ENCODE measurements at regions not wholly inside any gene's neighbourhood (a gene's known extent, or its start where the extent isn't known, plus 50 kb on each side); places are given as distances from the start of the nearest gene placed in this dataset.

- no peak for DNase-seq
These were observed 160.6 kb upstream of the RGMA start for GRCh38 chr15:93249623-93250022.

GRCh38 chr15:93247466-93248121 is 158.6 kb upstream of the RGMA start:
- no peak for DNase-seq

DNA sequence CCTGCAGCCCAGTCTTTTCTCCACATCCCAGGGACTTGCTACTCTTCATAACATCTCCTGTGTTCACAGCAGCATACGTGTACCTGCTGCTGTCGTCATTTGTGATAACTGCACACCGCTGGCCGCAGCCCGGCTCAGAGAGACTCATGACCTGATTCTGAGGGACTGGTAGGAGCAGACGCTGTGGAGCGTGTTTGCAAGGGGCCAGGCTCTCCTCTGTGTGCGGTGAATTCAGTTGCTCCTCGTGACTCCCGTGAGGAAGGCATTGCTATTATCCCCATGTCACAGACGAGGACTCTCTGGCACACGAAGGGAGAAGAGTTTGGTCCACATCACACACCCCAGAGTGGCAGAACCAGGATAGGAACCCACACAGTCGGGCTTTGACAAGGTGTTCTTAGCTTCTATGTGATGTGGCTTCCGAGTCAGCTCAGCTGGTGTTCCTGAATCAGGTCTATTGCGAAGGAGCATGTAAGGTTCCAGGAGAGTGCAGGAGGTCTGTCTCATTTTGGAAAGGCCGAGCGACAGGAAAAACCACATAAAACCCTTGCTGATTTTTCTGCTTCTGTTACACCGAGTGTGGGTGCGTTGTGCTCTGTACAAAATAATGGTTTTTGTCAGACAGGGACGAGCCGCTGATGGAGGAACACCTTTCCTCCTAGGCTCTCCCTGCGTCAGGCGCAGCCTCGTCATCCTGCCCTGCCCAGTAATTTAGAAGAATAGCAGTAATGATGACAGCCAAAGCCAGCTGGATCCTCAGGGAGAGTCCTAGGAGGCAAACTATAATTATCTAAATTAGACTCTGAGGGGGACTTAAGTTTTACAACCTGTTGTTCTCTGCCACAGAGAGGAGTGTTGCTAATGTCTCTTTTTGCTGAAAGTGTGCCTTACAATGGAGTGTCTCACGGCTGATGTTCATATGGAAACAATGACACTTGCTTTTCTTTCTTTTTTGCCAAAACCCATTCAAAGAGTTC is 157.5 kb upstream of the RGMA start:
- no peak for DNase-seq

GRCh38 chr15:93245661-93246042 is 156.6 kb upstream of the RGMA start:
- DNase-seq, result no peak

DNA sequence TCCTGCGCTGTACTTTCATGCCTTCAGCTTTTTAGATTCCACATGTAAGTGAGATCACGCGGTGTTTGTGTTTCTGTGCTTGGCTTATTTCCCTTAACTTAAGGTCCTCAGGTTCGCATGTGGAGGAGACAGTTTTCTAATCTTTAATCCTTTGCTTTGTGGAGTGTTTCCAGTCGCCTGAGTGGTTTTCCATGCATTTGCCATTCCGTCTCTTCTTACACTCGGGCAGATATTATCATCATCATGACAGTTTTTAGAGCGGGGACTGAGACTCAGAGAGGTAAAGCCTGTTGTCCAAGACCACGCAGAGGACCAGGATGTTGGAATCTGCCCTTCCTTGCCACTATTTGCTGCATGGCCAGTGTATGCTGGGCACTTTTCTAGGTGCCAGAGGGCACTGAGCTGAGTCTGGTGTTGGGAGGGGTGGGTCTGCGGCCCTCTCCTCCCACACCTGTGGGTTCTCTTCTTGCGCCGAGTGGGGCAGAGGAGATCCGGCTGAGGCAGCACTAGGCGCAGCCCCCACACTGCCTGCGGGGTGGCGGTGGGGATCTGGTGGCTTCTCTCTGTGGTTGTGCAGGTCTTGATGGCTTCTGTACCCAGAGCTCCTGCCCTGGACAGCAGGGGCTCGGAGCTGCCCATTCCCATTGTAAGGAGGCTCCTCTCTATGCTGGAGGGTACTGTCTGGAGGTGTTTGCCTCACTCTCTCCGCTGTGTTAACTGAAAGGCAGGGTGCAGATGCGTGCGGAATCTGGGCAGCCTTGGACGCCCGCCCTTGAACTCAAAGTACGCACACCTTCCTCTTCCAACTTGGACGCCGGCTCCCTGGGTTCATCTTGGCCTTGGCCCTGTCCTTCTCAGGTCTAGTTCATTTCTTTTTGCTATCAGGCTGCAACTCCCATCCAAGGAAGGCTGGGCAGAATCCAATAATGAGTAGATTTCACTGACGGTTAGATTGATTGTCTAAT is 156.0 kb upstream of the RGMA start:
- DNase-seq, result no peak

- DNase-seq, result no peak
These were observed 154.6 kb upstream of the RGMA start for GRCh38 chr15:93243573-93243972.

- DNase-seq, result no peak
These were observed 152.9 kb upstream of the RGMA start for GRCh38 chr15:93241696-93242585.

GRCh38 chr15:93239993-93240392 is 151.0 kb upstream of the RGMA start:
- no peak for DNase-seq

GRCh38 chr15:93239591-93239990 is 150.6 kb upstream of the RGMA start:
- no peak for DNase-seq

DNA sequence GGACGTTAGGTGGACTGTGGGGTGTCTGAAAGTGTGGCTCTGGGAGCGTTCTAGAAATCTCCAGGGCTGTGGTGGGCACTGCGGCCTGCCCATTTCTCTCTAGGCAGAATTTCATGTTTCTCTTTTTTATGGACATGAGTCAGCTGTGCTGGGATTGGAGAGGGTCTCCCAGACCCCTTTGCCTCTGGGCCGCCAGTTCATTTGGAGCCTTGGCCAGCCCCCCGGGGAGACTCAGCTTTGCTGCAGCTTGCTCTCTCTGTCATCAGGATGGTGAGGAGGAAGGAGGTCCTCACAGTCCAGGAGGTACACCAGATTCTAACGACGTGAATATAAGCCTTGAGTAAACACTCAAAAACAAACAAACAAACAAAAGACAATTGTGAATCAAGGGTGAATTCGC is 149.6 kb upstream of the RGMA start:
- DNase-seq, result no peak

DNA sequence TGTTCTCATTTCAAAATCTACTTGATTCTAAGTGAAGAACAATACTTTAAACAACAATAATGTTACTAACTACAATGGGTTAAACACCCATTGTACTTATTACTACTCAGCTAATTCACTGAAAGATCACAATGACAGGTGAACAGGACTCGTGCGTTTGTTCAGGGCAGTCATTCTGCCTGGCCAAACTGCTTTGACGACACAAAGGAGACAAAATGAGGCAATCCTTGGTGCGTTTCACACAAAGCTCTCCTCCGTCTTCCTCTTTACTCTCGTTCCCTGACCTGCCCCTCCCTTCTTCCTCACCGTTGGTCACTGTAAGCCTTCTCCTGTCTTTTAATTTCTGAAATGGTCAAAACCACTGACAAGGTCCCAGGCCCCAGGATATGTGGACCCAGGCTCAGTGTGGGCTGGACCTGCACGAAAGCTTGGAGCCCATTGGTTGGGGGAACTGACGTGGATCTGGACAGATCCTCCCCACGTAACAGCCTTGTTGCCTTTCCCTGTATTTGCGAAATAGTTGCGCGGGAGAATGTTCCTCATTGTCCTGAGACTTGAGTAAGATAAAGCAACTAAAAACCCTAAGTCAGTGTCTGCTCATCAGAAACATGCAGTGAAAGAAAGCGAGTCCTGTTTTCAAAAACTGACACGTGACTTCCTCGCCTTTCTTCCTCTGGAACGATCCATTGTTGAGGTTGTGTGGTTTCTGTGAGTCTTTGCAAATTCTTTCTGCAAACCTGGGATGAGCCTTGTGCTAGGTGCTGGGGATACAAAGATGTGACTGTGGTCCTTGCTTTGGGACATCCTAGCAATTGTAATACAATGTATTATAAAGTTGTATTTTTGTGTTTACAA is 147.1 kb upstream of the RGMA start:
- no peak for DNase-seq

GRCh38 chr15:93235269-93235668 is 146.3 kb upstream of the RGMA start:
- DNase-seq, result no peak

- DNase-seq, result no peak
These were observed 144.7 kb upstream of the RGMA start for GRCh38 chr15:93233710-93234109.

- no peak for DNase-seq
These were observed 143.8 kb upstream of the RGMA start for GRCh38 chr15:93232845-93233244.

GRCh38 chr15:93231994-93232393 is 143.0 kb upstream of the RGMA start:
- DNase-seq, result no peak

DNA sequence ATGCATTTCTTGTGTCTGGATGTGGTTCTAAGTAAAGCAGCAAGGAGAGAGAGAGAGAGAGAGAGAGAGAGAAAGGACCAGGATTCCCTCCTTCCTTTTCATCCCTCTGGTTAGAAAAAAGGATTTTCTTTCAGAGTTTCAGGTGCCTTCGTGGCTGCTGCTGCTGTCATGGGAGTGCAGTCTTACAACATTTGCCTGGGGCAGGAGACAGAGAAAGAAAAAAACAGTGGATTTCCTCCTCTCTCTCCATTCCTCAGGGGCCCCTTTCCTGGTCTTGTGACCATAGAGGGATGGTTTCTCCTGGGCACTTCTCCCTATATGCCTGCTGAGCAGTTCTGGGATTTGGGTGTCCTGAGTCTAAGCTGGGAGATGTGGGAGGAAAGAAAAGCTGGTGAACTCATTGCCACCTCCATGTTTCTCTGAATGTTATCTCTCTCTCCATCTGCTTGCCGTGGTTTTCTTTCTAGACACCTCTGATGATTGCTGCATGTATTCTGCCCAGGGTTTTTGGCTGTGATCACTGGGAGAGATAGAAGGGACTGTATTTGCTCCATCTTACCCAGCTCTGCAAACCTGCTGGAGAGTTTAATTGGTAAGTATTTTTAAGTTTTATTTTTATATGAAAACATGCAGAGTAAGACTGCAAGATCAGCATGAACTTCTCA is 142.4 kb upstream of the RGMA start:
- DNase-seq, result no peak

GRCh38 chr15:93228546-93228945 is 139.5 kb upstream of the RGMA start:
- no peak for DNase-seq

GRCh38 chr15:93223803-93224202 is 134.8 kb upstream of the RGMA start:
- DNase-seq, result no peak

- DNase-seq, result no peak
These were observed 132.7 kb upstream of the RGMA start for GRCh38 chr15:93221759-93222158.

DNA sequence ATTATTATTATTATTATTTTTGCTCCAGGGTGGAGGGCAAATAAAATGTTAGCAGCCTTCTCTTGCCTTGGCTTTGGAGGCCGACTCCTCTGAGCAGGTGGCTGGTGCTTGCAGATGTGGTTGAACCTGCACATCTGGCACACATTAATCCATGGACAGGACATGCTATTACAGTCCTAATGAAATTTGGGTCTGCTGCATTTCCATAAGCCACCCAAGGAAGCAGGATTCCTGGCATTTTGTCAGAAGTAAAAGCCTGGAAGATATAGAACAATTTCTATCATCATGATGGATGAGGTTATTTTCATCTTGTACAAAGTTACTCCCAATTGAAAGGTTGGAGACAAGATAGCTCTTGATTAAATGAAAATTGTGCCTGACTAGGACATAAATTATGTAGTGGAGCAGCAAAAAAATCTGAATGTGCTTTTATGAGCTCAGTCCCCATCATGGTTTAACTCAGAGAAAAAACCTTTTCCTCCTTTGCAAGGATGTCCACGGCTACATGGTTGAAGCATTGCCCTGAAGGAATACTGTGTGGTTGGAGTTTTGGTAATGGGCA is 130.9 kb upstream of the RGMA start:
- DNase-seq, result no peak
